Left ventricle myocardium inferior (tissue), 1 donor: ENCODE measurements at regions not wholly inside any gene's neighbourhood (a gene's known extent, or its start where the extent isn't known, plus 50 kb on each side); places are given as distances from the start of the nearest gene placed in this dataset.

Experiments used
- DNase-seq: peaks from one replicate; pipeline ENCODE4 v3.0.0-alpha.2; 2020
- H3K27ac ChIP-seq: fragments of 200-600 bp; replicated peaks from 2 replicates; pipeline ENCODE4 v1.8.0; 2021
- H3K27me3 ChIP-seq: fragments of 200-600 bp; 2 replicates; pipeline ENCODE4 v1.8.0; 2021; ENCODE audit warnings: low read depth
- H3K36me3 ChIP-seq: fragments of 200-600 bp; 2 replicates; pipeline ENCODE4 v1.8.0; 2021
- H3K4me1 ChIP-seq: fragments of 200-600 bp; 2 replicates; pipeline ENCODE4 v1.8.0; 2021
- H3K4me3 ChIP-seq: fragments of 200-600 bp; 2 replicates; pipeline ENCODE4 v1.8.0; 2021; ENCODE audit warnings: mild to moderate bottlenecking, moderate library complexity
- H3K9me3 ChIP-seq: fragments of 200-600 bp; replicated peaks from 2 replicates; pipeline ENCODE4 v1.8.0; 2021
- intact Hi-C: fragments of 100-400 bp; cut with micrococcal nuclease; formaldehyde crosslinking; loops from one replicate; pipeline ENCODE4 v1.11.0; 2022
- TF ChIP-seq, protein P1 (sequence below): fragments of 200-600 bp; IDR thresholded peaks from 2 replicates; pipeline ENCODE4 v1.8.0; 2021; ENCODE audit warnings: antibody characterized with exemption, mild to moderate bottlenecking, borderline replicate concordance
- donor health status: DM: no; HTN: yes; CAD: no; lungs with severe emphysema.

DNA sequence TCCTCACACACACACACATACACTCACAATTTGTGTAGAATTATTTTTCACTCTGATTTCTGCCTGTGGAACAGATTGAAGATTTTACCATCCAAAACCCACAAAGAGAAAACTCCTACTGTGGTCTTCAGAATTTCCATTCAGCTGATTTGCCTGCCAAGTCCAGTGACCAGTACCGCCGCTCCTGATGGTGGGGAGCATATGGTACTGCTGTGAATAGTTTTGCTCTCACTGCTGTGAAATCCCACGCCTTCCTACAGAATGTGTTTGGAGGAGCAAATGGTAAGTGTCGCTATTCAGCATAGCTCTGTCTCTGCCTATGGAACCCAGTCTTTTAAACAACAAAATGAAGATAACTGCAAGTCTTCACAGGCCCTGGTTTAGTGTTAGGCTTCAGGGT lies 629.5 kb downstream of the LMO4 start:
- Histone ChIP-seq H3K27me3 (no peaks in the 10 kb centered on the region), H3K4me3 (no peak overlapping the region), H3K9me3 (no peaks in the 10 kb centered on the region), H3K27ac (no peak overlapping the region), H3K4me1 (peaks cover 22% of the 10 kb centered on the region), H3K36me3 (no peaks in the 10 kb centered on the region)
- intact Hi-C loops = no loop called here
- no peak for DNase-seq
- TF ChIP-seq, protein P1, sequence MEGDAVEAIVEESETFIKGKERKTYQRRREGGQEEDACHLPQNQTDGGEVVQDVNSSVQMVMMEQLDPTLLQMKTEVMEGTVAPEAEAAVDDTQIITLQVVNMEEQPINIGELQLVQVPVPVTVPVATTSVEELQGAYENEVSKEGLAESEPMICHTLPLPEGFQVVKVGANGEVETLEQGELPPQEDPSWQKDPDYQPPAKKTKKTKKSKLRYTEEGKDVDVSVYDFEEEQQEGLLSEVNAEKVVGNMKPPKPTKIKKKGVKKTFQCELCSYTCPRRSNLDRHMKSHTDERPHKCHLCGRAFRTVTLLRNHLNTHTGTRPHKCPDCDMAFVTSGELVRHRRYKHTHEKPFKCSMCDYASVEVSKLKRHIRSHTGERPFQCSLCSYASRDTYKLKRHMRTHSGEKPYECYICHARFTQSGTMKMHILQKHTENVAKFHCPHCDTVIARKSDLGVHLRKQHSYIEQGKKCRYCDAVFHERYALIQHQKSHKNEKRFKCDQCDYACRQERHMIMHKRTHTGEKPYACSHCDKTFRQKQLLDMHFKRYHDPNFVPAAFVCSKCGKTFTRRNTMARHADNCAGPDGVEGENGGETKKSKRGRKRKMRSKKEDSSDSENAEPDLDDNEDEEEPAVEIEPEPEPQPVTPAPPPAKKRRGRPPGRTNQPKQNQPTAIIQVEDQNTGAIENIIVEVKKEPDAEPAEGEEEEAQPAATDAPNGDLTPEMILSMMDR = no peak

DNA sequence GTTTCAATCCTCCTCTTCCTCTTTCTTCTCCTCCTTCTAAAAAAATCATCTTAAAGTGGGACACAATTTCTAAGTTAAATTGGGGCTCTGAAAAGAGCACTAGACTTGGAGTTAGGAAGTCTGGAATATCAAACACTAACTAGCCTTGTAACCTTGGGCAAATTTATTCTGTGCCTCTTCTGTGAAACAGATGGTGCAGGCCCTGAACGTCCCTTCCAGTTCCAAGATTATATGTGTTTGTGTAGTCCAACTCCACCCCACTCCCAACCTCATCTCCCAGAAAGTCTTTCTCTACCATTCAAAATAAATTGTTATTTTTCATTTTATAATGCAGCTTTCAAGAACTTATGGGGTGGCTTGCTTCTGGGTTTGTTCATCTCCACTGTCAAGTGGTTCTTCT lies 630.0 kb downstream of the LMO4 start:
- TF ChIP-seq, protein P1 = no peak
- Histone ChIP-seq H3K36me3 (no peaks in the 10 kb centered on the region), H3K9me3 (no peaks in the 10 kb centered on the region), H3K4me3 (no peak overlapping the region), H3K4me1 (peaks cover 22% of the 10 kb centered on the region), H3K27ac (no peak overlapping the region), H3K27me3 (no peaks in the 10 kb centered on the region)
- no peak for DNase-seq
- intact Hi-C loops = no loop called here

DNA sequence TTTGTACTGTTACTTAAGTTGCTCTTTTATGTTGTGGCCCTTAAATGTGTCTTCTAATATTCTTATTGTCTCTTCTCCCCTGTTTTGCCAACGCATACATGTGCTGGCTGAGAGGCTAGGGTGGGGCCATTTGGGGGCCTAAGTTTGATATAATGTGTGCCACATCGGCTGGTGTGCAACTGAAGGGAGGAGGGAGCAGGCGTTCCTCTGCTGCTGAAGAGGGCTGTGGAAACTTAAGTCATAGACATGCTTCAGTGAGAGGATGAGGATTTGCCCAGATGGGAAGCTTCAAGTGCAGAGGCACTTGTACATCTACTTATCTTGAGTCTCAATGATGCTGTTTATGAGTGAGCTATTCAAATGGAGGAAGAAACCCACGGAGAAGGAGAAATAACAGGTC lies 630.6 kb downstream of the LMO4 start:
- Histone ChIP-seq H3K4me1 (peaks cover 18% of the 10 kb centered on the region), H3K27ac (no peak overlapping the region), H3K36me3 (no peaks in the 10 kb centered on the region), H3K27me3 (no peaks in the 10 kb centered on the region), H3K4me3 (no peak overlapping the region), H3K9me3 (no peaks in the 10 kb centered on the region)
- DNase-seq = no peak
- TF ChIP-seq, protein P1 = no peak
- intact Hi-C loops = no loop called here

DNA sequence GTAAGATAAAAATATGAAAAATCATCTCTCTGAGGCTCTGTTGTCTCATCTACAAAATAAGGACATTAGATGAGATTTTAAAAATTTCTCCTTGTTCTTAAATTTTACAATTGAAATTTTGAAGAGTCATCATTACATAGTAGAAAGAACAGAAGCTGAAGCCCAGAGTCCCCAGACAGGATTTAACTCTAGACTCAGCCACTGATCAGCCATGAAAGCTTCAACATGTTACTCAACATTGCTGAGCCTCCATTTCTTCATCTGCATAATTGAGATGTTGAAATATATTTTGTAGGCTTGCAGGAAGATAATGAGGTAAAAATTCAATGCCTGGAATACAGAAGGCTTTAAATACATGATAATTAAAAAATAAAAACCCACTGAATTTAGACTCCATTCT lies 633.3 kb downstream of the LMO4 start:
- Histone ChIP-seq H3K27me3 (no peaks in the 10 kb centered on the region), H3K9me3 (no peaks in the 10 kb centered on the region), H3K4me1 (no peaks in the 10 kb centered on the region), H3K36me3 (no peaks in the 10 kb centered on the region), H3K4me3 (no peak overlapping the region), H3K27ac (no peak overlapping the region)
- intact Hi-C loops = no loop called here
- TF ChIP-seq, protein P1 = no peak
- no peak for DNase-seq

DNA sequence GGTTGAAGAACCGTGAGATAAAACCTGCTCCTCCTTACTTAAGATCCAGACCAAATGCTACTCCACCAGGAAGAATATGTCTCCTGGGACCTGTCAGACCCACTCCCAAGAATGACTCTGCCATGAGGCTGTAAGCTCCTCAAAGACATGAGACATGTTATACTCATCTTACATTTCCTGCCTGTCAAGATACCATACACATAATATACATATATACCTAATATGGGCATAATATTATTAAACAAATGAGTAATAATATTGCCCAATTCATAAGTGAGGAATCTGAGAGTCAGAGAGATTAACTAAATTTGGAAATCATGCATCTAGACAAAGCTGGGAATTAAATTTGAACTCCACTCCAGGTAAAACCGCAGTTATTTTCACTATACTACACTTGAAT lies 634.9 kb downstream of the LMO4 start:
- intact Hi-C loops = no loop called here
- Histone ChIP-seq H3K4me3 (no peak overlapping the region), H3K9me3 (no peaks in the 10 kb centered on the region), H3K27me3 (no peaks in the 10 kb centered on the region), H3K4me1 (peaks cover 11% of the 10 kb centered on the region), H3K27ac (no peak overlapping the region), H3K36me3 (no peaks in the 10 kb centered on the region)
- no peak for DNase-seq
- TF ChIP-seq, protein P1 = no peak

DNA sequence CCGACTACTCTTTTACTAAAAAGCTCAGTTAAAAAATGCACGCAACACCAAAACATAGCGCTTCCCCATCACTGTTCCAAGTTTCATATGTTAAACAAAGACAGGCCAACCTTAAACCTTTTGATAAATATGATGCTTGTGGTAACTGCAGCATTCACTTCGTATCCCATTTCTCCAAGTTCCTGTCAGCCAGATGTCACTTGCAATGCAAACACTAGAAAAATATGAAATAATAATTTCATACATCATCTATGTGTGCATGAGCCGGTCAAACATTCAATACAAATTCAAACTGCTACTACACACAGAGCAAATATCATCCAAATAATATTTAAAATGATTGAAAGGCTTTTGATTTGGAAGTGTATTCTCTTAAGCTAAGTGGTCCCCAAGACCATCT lies 636.5 kb downstream of the LMO4 start:
- no peak for DNase-seq
- Histone ChIP-seq H3K27me3 (no peaks in the 10 kb centered on the region), H3K27ac (no peak overlapping the region), H3K4me3 (no peak overlapping the region), H3K4me1 (peaks cover 17% of the 10 kb centered on the region), H3K9me3 (no peaks in the 10 kb centered on the region), H3K36me3 (no peaks in the 10 kb centered on the region)
- intact Hi-C loops = no loop called here
- TF ChIP-seq, protein P1 = no peak
